Trophoblast cell (in vitro differentiated cells and primary cell): ENCODE measurements at regions not wholly inside any gene's neighbourhood (a gene's known extent, or its start where the extent isn't known, plus 50 kb on each side); places are given as distances from the start of the nearest gene placed in this dataset.
A peak's percentile ranks its signal among the peaks of the same experiment; 100 is the strongest.

ENCODE experiments used
- DNase-seq, 2 donors: peaks; one replicate each; pipeline ENCODE4 v3.0.0-alpha.2; 2016
- H2AFZ ChIP-seq: 2 replicates; pipeline ENCODE4 v1.6.1; 2013; ENCODE audit warnings: low read length, moderate library complexity, mild to moderate bottlenecking; ENCODE audit not compliant: insufficient read depth, poor library complexity
- H2AK5ac ChIP-seq: 2 replicates; pipeline ENCODE4 v1.6.1; 2013; ENCODE audit warnings: mild to moderate bottlenecking, low read length
- H2BK120ac ChIP-seq: 2 replicates; pipeline ENCODE4 v1.6.1; 2013; ENCODE audit warnings: low read length, mild to moderate bottlenecking, moderate library complexity; ENCODE audit not compliant: insufficient read depth, poor library complexity
- H2BK12ac ChIP-seq: 2 replicates; pipeline ENCODE4 v1.6.1; 2013; ENCODE audit warnings: mild to moderate bottlenecking, low read length, moderate library complexity
- H2BK5ac ChIP-seq: 2 replicates; pipeline ENCODE4 v1.6.1; 2013; ENCODE audit warnings: low read length, low read depth, moderate library complexity, mild to moderate bottlenecking; ENCODE audit not compliant: poor library complexity
- H3K14ac ChIP-seq: 2 replicates; pipeline ENCODE4 v1.6.1; 2013; ENCODE audit warnings: mild to moderate bottlenecking, low read length
- H3K18ac ChIP-seq: 2 replicates; pipeline ENCODE4 v1.6.1; 2013; ENCODE audit warnings: mild to moderate bottlenecking, low read length
- H3K23ac ChIP-seq: 2 replicates; pipeline ENCODE4 v1.6.1; 2013; ENCODE audit warnings: low read length
- H3K27ac ChIP-seq: 2 replicates; pipeline ENCODE4 v1.5.1; 2013; ENCODE audit warnings: low read depth, mild to moderate bottlenecking, inconsistent platforms, low read length, moderate library complexity
- H3K27me3 ChIP-seq: 2 replicates; pipeline ENCODE4 v1.6.1; 2013; ENCODE audit warnings: inconsistent platforms, mild to moderate bottlenecking, low read length, moderate library complexity; ENCODE audit not compliant: insufficient read depth
- H3K36me3 ChIP-seq, 2 experiments: 1 replicate in 1 of 2; 2 replicates in 1 of 2; pipeline ENCODE4 v1.6.1; 2013; ENCODE audit warnings: low read length in 2 of 2, mild to moderate bottlenecking in 2 of 2, moderate library complexity in 1 of 2; ENCODE audit not compliant: insufficient read depth in 2 of 2, control insufficient read depth in 1 of 2
- H3K4ac ChIP-seq: 2 replicates; pipeline ENCODE4 v1.6.1; 2013; ENCODE audit warnings: low read depth, mild to moderate bottlenecking, low read length, moderate library complexity
- H3K4me1 ChIP-seq, 2 experiments: 1 replicate in 1 of 2; 2 replicates in 1 of 2; pipeline ENCODE4 v1.6.1; 2013; ENCODE audit warnings: low read length in 2 of 2, mild to moderate bottlenecking in 2 of 2, moderate library complexity in 1 of 2; ENCODE audit not compliant: insufficient read depth in 2 of 2, control insufficient read depth in 1 of 2
- H3K4me2 ChIP-seq: 2 replicates; pipeline ENCODE4 v1.6.1; 2013; ENCODE audit warnings: inconsistent platforms, mild to moderate bottlenecking, low read length, moderate library complexity
- H3K4me3 ChIP-seq: 2 replicates; pipeline ENCODE4 v1.5.1; 2013; ENCODE audit warnings: mild to moderate bottlenecking, low read depth, low read length, inconsistent platforms
- H3K79me1 ChIP-seq: one replicate; pipeline ENCODE4 v1.6.1; 2013; ENCODE audit warnings: low read length
- H3K79me2 ChIP-seq: 2 replicates; pipeline ENCODE4 v1.6.1; 2013; ENCODE audit warnings: low read length, mild to moderate bottlenecking; ENCODE audit not compliant: control insufficient read depth, insufficient read depth, poor library complexity
- H3K9ac ChIP-seq: 2 replicates; pipeline ENCODE4 v1.6.1; 2013; ENCODE audit warnings: mild to moderate bottlenecking, low read length
- H3K9me3 ChIP-seq: 2 replicates; pipeline ENCODE4 v1.6.1; 2013; ENCODE audit warnings: low read depth, mild to moderate bottlenecking, control low read depth, inconsistent platforms, low read length; ENCODE audit not compliant: insufficient read depth
- H4K12ac ChIP-seq: 2 replicates; pipeline ENCODE4 v1.6.1; 2013; ENCODE audit warnings: low read depth, mild to moderate bottlenecking, low read length, moderate library complexity
- H4K8ac ChIP-seq: 2 replicates; pipeline ENCODE4 v1.6.1; 2013; ENCODE audit warnings: low read depth, mild to moderate bottlenecking, low read length, moderate library complexity
- H4K91ac ChIP-seq: one replicate; pipeline ENCODE4 v1.6.1; 2013; ENCODE audit warnings: low read depth, mild to moderate bottlenecking, low read length, moderate library complexity
- WGBS: extraction: QIAGEN DNeasy Blood & Tissue Kit; methylation state at CpG from one replicate; pipeline ENCODE4 v1.1.7; 2013; ENCODE audit warnings: missing lambda C conversion rate; ENCODE audit not compliant: insufficient read length, insufficient coverage; ENCODE audit errors: extremely low coverage; 5-methylcytosine and 5-hydroxymethylcytosine counted together

DNA sequence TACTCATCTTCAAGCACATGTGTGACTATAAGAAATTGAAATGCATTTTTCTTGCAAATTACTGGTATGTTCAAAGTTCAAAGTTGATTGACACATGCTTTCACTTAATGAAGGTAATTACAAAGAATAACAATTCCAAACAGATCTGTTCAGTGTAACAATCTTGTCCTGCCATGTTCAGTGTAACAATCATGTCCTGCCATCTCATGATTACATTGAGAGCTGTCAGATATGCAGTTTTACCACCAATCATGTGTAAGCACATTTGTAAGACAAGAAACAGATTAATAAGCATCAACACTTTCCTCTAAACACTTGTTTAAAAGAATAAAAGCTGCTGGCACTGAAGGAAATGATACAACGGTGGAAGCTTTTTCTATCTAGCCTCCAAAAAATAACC, 80.3 kb upstream of the ZNF281 start:
- H3K4me3 ChIP-seq = no peak overlapping the region
- no peak overlapping the region for H3K9ac ChIP-seq
- WGBS = no CpG with 5 or more reads among the region's 1 CpG

DNA sequence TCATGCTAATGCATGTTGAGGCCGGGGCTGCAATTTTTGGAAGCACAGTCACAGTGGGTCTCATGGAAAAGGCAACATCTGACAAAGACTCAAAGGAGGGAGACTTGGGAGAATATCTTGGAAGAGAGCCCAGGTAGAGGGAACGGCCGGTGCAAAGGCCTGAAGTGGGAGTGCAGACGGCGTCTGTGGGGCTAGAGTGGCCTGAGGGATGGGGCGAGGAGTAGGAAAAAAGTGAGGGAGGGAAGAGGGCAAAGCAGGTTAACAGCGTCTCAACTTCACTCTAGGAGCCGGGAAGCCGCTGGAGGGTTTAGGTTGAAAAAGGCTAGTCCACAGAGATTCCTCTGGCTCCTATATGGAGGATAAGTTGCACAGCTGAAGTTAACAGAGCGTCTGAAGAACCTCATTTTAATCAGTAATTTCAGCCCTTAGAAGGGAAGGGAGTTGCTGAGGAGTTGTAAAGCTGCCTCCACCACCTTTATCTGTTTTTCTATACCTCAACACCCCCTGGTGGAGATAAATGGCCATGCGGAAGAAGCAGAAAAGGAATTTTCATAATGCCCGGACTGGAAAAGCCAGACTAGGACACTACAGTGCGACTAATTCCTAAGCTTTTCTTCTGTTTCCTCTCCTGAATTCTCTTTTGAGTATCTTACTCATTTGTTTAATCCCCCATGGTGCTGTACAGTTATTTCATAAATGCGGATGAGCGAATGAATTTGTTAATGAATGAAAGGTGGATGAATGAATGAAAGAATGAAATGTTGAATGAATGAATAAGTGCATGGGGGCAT, 78.7 kb upstream of the ZNF281 start:
- Histone ChIP-seq H3K27ac (no peak overlapping the region), H2AK5ac (no peak overlapping the region), H3K9me3 (no peaks in the 10 kb centered on the region), H3K18ac (no peak overlapping the region), H3K27me3 (no peaks in the 10 kb centered on the region), H3K4ac (no peak overlapping the region), H4K8ac (no peak overlapping the region), H3K4me2 (peak overlapping the region; percentile 50), H4K12ac (no peak overlapping the region), H2AFZ (no peak overlapping the region), H3K79me2 (no peaks in the 10 kb centered on the region), H2BK120ac (peak overlapping the region; percentile 7), H3K4me1 (no peaks in the 10 kb centered on the region), H3K4me3 (no peak overlapping the region), H4K91ac (no peak overlapping the region), H3K79me1 (no peaks in the 10 kb centered on the region), H3K23ac (no peak overlapping the region), H3K36me3 (no peaks in the 10 kb centered on the region), H3K9ac (no peak overlapping the region), H3K14ac (peak overlapping the region; percentile 32), H2BK12ac (no peak overlapping the region), H2BK5ac (no peak overlapping the region)
- 82% methylated on average over 2 of the region's 15 CpGs for WGBS
- peak; percentile 55 to 87 for DNase-seq

More for the DNA sequence above, 80.3 kb upstream of the ZNF281 start:
- Histone ChIP-seq H4K8ac (no peak overlapping the region), H3K79me1 (no peaks in the 10 kb centered on the region), H3K4ac (no peak overlapping the region), H2BK12ac (no peak overlapping the region), H3K79me2 (no peaks in the 10 kb centered on the region), H3K9me3 (no peaks in the 10 kb centered on the region), H4K91ac (no peak overlapping the region), H3K4me1 (no peaks in the 10 kb centered on the region), H3K23ac (no peak overlapping the region), H3K4me2 (no peak overlapping the region), H2BK5ac (no peak overlapping the region), H2BK120ac (no peak overlapping the region), H3K27me3 (no peaks in the 10 kb centered on the region), H4K12ac (no peak overlapping the region), H3K18ac (no peak overlapping the region), H2AK5ac (no peak overlapping the region), H3K36me3 (no peaks in the 10 kb centered on the region), H2AFZ (no peak overlapping the region), H3K27ac (no peak overlapping the region), H3K14ac (no peak overlapping the region)
- no peak for DNase-seq

DNA sequence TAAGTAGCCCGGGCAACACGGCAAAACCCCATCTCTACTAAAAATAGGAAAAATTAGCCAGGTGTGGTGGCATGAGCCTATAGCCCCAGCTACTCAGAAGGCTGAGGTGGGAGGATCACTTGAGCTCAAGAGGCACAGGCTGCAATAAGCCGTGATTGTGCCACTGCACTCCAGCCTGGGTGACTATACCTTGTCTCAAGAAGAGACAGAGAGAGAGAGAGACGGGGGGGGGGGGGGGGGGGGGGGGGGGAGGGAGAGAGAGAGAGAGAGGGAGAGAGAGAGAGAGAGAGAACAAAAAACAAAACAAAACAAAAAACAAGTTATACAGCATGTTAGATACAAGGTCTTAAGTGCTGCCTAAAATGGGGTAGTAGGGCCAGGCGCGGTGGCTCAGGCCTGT, 77.8 kb upstream of the ZNF281 start:
- Histone ChIP-seq H3K9ac (no peak overlapping the region), H3K79me2 (no peaks in the 10 kb centered on the region), H3K27me3 (no peaks in the 10 kb centered on the region), H3K14ac (no peak overlapping the region), H3K4ac (no peak overlapping the region), H3K23ac (no peak overlapping the region), H3K9me3 (no peaks in the 10 kb centered on the region), H2BK12ac (no peak overlapping the region), H3K4me1 (no peaks in the 10 kb centered on the region), H3K4me3 (no peak overlapping the region), H4K12ac (no peak overlapping the region), H2AFZ (no peak overlapping the region), H3K4me2 (no peak overlapping the region), H2BK120ac (no peak overlapping the region), H4K8ac (no peak overlapping the region), H2BK5ac (no peak overlapping the region), H3K18ac (no peak overlapping the region), H3K27ac (no peak overlapping the region), H3K79me1 (no peaks in the 10 kb centered on the region), H2AK5ac (no peak overlapping the region), H4K91ac (no peak overlapping the region), H3K36me3 (no peaks in the 10 kb centered on the region)
- WGBS = no CpG with 5 or more reads among the region's 6 CpGs
- peak in 1 of 2 donors; percentile 4 for DNase-seq

DNA sequence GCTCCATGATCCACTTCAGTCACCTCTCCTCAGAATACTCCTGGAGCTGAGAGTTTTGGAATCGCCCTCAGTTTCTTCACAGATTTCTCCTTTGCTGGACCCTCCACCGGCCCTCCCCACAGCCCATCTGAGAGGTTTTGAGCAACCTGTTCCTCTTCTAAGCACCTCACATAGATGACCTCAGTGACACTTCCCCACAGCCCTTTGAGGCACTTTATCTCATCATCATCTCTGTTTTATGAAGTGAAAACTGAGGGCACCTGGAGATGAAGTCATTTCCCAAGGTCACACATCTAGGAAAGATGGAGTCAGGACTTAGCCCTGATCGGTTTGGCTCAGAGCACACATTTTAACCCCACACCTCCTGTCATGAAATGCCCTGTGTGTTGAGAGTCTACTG, 76.8 kb upstream of the ZNF281 start:
- Histone ChIP-seq H3K79me2 (no peaks in the 10 kb centered on the region), H4K12ac (no peak overlapping the region), H3K79me1 (no peaks in the 10 kb centered on the region), H2AFZ (no peak overlapping the region), H2BK5ac (no peak overlapping the region), H2BK12ac (no peak overlapping the region), H3K9ac (no peak overlapping the region), H3K27me3 (no peaks in the 10 kb centered on the region), H4K8ac (no peak overlapping the region), H3K23ac (no peak overlapping the region), H3K4me3 (no peak overlapping the region), H3K4me1 (no peaks in the 10 kb centered on the region), H3K27ac (no peak overlapping the region), H3K18ac (no peak overlapping the region), H3K4ac (no peak overlapping the region), H2BK120ac (no peak overlapping the region), H4K91ac (no peak overlapping the region), H3K9me3 (no peaks in the 10 kb centered on the region), H3K36me3 (no peaks in the 10 kb centered on the region), H2AK5ac (no peak overlapping the region), H3K4me2 (no peak overlapping the region), H3K14ac (no peak overlapping the region)
- peak in 1 of 2 donors; percentile 35 for DNase-seq
- WGBS = no CpG with 5 or more reads among the region's 3 CpGs
